Spleen (tissue), 7 donors: ENCODE measurements at regions not wholly inside any gene's neighbourhood (a gene's known extent, or its start where the extent isn't known, plus 50 kb on each side); places are given as distances from the start of the nearest gene placed in this dataset.

Experiments used
- POLR2A ChIP-seq, 3 donors: fragments of 450-650 bp; IDR thresholded peaks; one replicate each; pipeline ENCODE4 v1.5.1; 2017; ENCODE audit warnings: antibody characterized with exemption in 3 of 3, mild to moderate bottlenecking in 1 of 3
- TF ChIP-seq, protein P1 (sequence below), 11 experiments: fragments of 200-600 bp in 7 of 11; fragments of 450-650 bp in 4 of 11; sonication (generic) in 4 of 11; IDR thresholded peaks in 8 of 11; conservative IDR thresholded peaks in 3 of 11; 1 replicate in 7 of 11; 2 replicates in 4 of 11; pipeline versions ENCODE4 v1.4.0 to v1.8.0; 2016 to 2021; ENCODE audit warnings: antibody characterized with exemption in 11 of 11, inconsistent platforms in 4 of 11, mild to moderate bottlenecking in 1 of 11
- donor health status: DM: no; HTN: no; CAD: no; lungs with moderate emphysema.
- donor health status: DM: no; HTN: no; CAD: no.
- donor health status: DM: no; HTN: no; CAD: no.

DNA sequence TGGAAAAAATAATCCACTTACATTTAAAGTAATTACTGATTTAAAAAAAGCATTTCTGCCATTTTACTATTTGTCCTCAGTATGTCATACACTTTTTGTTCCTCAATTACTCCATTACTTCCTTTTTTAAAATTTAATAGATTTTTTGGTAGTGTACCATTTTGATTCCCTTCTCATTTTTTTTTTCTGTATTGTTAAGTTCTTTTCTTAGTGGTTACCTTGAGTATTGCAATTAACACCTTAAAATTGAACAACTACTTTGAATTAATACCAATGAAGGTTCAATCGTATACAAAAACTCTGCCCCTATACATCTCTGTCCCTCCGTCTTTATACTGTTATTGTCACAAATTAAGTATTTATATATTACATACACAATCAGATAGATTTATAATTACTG, 240.6 kb upstream of the LMCD1 start:
- TF ChIP-seq, protein P1, sequence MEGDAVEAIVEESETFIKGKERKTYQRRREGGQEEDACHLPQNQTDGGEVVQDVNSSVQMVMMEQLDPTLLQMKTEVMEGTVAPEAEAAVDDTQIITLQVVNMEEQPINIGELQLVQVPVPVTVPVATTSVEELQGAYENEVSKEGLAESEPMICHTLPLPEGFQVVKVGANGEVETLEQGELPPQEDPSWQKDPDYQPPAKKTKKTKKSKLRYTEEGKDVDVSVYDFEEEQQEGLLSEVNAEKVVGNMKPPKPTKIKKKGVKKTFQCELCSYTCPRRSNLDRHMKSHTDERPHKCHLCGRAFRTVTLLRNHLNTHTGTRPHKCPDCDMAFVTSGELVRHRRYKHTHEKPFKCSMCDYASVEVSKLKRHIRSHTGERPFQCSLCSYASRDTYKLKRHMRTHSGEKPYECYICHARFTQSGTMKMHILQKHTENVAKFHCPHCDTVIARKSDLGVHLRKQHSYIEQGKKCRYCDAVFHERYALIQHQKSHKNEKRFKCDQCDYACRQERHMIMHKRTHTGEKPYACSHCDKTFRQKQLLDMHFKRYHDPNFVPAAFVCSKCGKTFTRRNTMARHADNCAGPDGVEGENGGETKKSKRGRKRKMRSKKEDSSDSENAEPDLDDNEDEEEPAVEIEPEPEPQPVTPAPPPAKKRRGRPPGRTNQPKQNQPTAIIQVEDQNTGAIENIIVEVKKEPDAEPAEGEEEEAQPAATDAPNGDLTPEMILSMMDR (IDR thresholded peaks at IDR 0.05 in 8 of 11, conservative IDR thresholded peaks at IDR 0.05 in 3 of 11), result no peak
- no peak for TF ChIP-seq POLR2A (IDR thresholded peaks at IDR 0.05)
